H4 (cell line): ENCODE measurements at regions not wholly inside any gene's neighbourhood (a gene's known extent, or its start where the extent isn't known, plus 50 kb on each side); places are given as distances from the start of the nearest gene placed in this dataset.

Source experiments
- DNase-seq: peaks from one replicate; pipeline ENCODE4 v3.0.0-alpha.2; 2015; ENCODE audit warnings: low spot score

- DNase-seq = no peak
Measured at GRCh38 chr1:190540366-190540765, 62.7 kb upstream of the BRINP3 start.

GRCh38 chr1:190551638-190552037, 74.0 kb upstream of the BRINP3 start:
- DNase-seq = no peak

GRCh38 chr1:190560161-190560681, 82.6 kb upstream of the BRINP3 start:
- DNase-seq = no peak

- DNase-seq = no peak
Measured at GRCh38 chr1:190563230-190563629, 85.6 kb upstream of the BRINP3 start.

GRCh38 chr1:190564117-190564516, 86.5 kb upstream of the BRINP3 start:
- no peak for DNase-seq

GRCh38 chr1:190578017-190578416, 100.4 kb upstream of the BRINP3 start:
- DNase-seq = peak; percentile 65

GRCh38 chr1:190578526-190578925, 100.9 kb upstream of the BRINP3 start:
- DNase-seq = no peak

- no peak for DNase-seq
Measured at GRCh38 chr1:190579552-190580193, 102.0 kb upstream of the BRINP3 start.

- no peak for DNase-seq
Measured at GRCh38 chr1:190583862-190584261, 106.2 kb upstream of the BRINP3 start.

- DNase-seq = no peak
Measured at GRCh38 chr1:190588424-190588823, 110.8 kb upstream of the BRINP3 start.

GRCh38 chr1:190595438-190595837, 117.8 kb upstream of the BRINP3 start:
- DNase-seq = no peak

- no peak for DNase-seq
Measured at GRCh38 chr1:190597294-190597693, 119.6 kb upstream of the BRINP3 start.

GRCh38 chr1:190599670-190600069, 122.0 kb upstream of the BRINP3 start:
- no peak for DNase-seq

GRCh38 chr1:190602325-190602724, 124.7 kb upstream of the BRINP3 start:
- no peak for DNase-seq

GRCh38 chr1:190608282-190608681, 130.6 kb upstream of the BRINP3 start:
- peak; percentile 29 for DNase-seq

- DNase-seq = no peak
Measured at GRCh38 chr1:190615818-190616217, 138.2 kb upstream of the BRINP3 start.

GRCh38 chr1:190616235-190616634, 138.6 kb upstream of the BRINP3 start:
- DNase-seq = no peak

GRCh38 chr1:190619724-190620123, 142.1 kb upstream of the BRINP3 start:
- no peak for DNase-seq

GRCh38 chr1:190633488-190633887, 155.8 kb upstream of the BRINP3 start:
- DNase-seq = no peak

- DNase-seq = no peak
Measured at GRCh38 chr1:190634134-190634533, 156.5 kb upstream of the BRINP3 start.

- DNase-seq = no peak
Measured at GRCh38 chr1:190649553-190649952, 171.9 kb upstream of the BRINP3 start.

GRCh38 chr1:190658907-190659306, 181.2 kb upstream of the BRINP3 start:
- no peak for DNase-seq

- DNase-seq = no peak
Measured at GRCh38 chr1:190663962-190664361, 186.3 kb upstream of the BRINP3 start.

- no peak for DNase-seq
Measured at GRCh38 chr1:190665045-190665444, 187.4 kb upstream of the BRINP3 start.
